Testis (tissue), 2 donors: ENCODE measurements at regions not wholly inside any gene's neighbourhood (a gene's known extent, or its start where the extent isn't known, plus 50 kb on each side); places are given as distances from the start of the nearest gene placed in this dataset.
"Not testable (repeated sequence)": the region's sequence is repeated elsewhere in the genome, so short reads cannot be mapped to it uniquely, and the experiment has no call there.

Experiments used
- POLR2A ChIP-seq: fragments of 450-650 bp; IDR thresholded peaks from one replicate; pipeline ENCODE4 v1.6.1; 2017; ENCODE audit warnings: antibody characterized with exemption, mild to moderate bottlenecking, moderate library complexity
- TF ChIP-seq, protein P1 (sequence below), 3 experiments: fragments of 450-650 bp in 2 of 3; fragments of 200-600 bp in 1 of 3; sonication (generic) in 1 of 3; IDR thresholded peaks; one replicate each; pipeline ENCODE4 v1.5.1; 2016 to 2019; ENCODE audit warnings: antibody characterized with exemption in 3 of 3, mild to moderate bottlenecking in 2 of 3, moderate library complexity in 1 of 3

- TF ChIP-seq, protein P1, sequence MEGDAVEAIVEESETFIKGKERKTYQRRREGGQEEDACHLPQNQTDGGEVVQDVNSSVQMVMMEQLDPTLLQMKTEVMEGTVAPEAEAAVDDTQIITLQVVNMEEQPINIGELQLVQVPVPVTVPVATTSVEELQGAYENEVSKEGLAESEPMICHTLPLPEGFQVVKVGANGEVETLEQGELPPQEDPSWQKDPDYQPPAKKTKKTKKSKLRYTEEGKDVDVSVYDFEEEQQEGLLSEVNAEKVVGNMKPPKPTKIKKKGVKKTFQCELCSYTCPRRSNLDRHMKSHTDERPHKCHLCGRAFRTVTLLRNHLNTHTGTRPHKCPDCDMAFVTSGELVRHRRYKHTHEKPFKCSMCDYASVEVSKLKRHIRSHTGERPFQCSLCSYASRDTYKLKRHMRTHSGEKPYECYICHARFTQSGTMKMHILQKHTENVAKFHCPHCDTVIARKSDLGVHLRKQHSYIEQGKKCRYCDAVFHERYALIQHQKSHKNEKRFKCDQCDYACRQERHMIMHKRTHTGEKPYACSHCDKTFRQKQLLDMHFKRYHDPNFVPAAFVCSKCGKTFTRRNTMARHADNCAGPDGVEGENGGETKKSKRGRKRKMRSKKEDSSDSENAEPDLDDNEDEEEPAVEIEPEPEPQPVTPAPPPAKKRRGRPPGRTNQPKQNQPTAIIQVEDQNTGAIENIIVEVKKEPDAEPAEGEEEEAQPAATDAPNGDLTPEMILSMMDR (IDR thresholded peaks at IDR 0.05) = not testable (repeated sequence)
- TF ChIP-seq POLR2A = not testable (repeated sequence)
Observed at GRCh38 chr6:16014325-16014724, 114.6 kb upstream of the MYLIP start.
